HG02588 (cell line): ENCODE measurements at regions not wholly inside any gene's neighbourhood (a gene's known extent, or its start where the extent isn't known, plus 50 kb on each side); places are given as distances from the start of the nearest gene placed in this dataset.
"Not testable (repeated sequence)": the region's sequence is repeated elsewhere in the genome, so short reads cannot be mapped to it uniquely, and the experiment has no call there.

Experiments
- ATAC-seq: cut with Tn5 transposase; IDR thresholded peaks from one replicate; pipeline ENCODE4 v1.9.1; 2021; ENCODE audit warnings: mild to moderate bottlenecking, moderate library complexity; ENCODE audit not compliant: unreplicated experiment

DNA sequence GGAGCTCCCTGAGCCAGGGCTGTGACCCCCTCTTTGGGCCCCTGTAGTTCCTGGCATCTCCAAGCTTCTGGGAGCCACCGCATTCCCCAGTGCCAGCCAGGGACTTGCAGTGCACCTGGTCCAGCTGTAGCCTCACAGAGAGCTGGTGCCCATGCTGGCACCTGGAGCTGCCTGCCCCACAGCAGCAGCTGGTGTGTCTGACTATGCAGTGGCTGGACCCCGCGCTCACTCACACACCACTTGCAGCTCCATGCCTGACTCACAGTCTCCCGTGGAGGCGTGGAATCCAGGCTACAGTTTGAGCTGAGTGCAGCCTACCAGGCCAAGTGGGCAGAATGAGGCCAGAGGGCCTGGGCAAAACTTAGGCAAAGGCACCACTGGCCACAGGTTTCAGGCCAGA is 102.2 kb upstream of the NAMPT start:
- ATAC-seq = no peak

- no peak for ATAC-seq
Measured at GRCh38 chr7:106384373-106384772, 99.6 kb upstream of the NAMPT start.

DNA sequence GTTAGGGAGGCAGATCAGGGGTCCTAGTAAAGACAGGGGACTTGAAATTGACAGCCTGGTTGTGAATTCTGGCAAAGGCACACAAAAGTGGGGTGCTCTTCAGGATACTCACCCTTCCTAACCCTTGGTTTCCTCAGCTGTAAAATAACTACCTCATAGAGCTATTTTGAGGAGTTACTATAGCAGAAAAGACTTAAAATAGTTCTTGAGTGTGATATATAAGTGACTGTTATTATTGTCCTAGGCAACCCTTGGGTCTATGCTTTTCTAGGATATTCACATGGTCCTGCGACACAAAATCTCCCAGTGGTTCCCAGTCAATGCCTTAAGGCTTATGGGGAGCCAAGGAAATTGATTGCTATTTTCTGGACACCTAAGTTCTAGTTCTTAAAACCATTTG is 98.1 kb upstream of the NAMPT start:
- ATAC-seq = no peak

DNA sequence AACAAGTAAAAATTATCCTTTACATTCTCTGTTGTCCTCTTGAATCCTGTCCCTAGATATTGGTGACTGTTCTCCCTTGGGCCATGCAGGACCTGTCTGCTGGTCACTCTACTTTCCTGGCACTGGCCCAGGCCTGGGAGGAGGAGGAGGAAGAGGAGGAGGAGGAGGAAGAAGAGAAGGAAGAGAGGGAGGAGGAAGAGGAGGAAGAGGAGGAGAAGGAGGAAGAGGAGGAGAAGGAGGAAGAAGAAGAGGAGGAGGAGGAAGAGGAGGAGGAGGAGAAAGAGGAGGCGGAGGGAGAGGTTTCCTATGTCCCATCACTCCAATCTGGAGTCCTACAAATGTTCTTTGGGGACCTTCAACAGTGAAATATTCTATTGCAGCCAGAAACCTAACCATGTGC is 97.3 kb upstream of the NAMPT start:
- ATAC-seq = no peak

GRCh38 chr7:106381252-106381651 is 96.5 kb upstream of the NAMPT start:
- no peak for ATAC-seq

- no peak for ATAC-seq
Measured at GRCh38 chr7:106377847-106378361, 93.1 kb upstream of the NAMPT start.

GRCh38 chr7:106376026-106376799 is 91.4 kb upstream of the NAMPT start:
- no peak for ATAC-seq

- ATAC-seq = no peak
Measured at GRCh38 chr7:106375499-106375898, 90.7 kb upstream of the NAMPT start.

DNA sequence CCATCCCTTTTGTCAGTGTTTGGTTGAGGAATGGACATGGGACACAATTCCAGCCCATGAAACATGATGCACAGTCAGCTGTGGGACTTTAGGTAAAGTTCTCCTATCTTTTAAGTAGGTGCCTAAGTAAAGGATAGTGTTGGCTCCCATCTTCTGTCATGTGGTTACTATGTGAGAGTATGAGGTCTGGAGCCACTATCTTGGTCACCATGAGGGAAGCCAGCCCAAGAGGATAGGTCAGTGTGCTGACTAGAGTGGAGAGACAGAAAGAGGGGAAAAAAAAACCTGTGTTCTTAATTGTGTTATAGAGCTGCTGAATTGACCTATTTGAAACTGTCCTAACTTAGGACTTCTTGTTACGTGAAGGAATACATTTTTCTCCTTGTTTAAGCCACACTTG is 89.7 kb upstream of the NAMPT start:
- ATAC-seq = no peak

GRCh38 chr7:106372595-106373318 is 88.0 kb upstream of the NAMPT start:
- ATAC-seq = no peak

- ATAC-seq = no peak
Measured at GRCh38 chr7:106372126-106372525, 87.3 kb upstream of the NAMPT start.

GRCh38 chr7:106371629-106372028 is 86.8 kb upstream of the NAMPT start:
- ATAC-seq = no peak

DNA sequence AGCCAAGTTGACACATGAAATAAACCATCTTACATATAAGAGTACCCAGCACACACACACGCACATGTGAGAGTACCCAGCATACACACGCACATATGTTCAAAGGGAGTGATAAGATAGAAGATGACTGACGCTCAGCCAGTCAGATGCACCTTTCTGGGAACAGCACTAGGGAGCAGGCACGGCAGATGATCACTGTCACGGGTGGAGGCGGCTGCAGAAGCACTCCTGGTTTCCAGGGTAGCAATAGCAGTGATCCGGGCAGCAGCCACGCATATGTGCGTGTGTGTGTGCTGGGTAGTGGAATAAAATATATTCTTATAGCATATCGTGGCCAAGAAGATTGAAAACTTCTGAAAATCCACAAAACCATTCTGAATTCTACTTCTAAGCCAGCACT is 85.8 kb upstream of the NAMPT start:
- ATAC-seq = no peak

DNA sequence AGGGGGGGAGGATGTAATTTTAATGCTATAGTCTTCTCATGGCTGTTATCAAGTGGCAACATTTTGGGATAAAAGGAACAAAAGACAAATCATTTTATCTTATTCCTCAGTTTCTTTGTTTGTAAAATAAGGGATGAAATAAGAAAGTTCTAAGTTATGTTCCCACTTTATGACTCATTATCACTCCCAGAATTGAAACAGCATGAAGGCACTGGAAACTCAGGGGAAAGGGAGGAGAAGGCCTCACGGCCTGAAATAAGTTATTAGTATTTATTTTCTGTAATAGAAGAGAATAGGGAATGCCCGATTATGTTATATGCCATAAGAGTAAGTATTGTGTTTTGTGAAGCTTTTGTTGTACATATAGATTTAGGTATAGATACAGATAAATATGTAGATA is 85.0 kb upstream of the NAMPT start:
- no peak for ATAC-seq

- ATAC-seq = no peak
Measured at GRCh38 chr7:106369352-106369751, 84.6 kb upstream of the NAMPT start.

DNA sequence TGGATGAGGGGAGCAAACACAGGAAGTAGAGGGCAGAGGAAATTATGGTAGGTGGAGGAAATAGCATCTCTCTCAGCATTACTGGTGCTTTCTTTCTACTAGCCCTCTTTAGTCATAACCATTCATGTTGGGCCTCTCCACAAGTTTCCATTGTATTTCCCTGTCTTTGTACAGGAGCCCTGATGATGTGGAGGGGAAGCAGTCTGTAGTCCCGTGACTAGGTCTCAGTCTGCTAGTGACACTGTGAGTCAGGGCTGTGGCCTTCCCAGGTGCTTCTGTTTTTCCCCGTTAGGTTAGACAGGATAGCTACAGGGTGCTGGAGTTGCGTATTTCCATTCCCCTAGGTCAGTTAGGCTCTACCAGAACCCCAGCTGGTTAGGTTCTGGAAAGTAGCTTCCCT is 82.9 kb upstream of the NAMPT start:
- ATAC-seq = no peak

GRCh38 chr7:106367018-106367420 is 82.2 kb upstream of the NAMPT start:
- ATAC-seq = no peak

DNA sequence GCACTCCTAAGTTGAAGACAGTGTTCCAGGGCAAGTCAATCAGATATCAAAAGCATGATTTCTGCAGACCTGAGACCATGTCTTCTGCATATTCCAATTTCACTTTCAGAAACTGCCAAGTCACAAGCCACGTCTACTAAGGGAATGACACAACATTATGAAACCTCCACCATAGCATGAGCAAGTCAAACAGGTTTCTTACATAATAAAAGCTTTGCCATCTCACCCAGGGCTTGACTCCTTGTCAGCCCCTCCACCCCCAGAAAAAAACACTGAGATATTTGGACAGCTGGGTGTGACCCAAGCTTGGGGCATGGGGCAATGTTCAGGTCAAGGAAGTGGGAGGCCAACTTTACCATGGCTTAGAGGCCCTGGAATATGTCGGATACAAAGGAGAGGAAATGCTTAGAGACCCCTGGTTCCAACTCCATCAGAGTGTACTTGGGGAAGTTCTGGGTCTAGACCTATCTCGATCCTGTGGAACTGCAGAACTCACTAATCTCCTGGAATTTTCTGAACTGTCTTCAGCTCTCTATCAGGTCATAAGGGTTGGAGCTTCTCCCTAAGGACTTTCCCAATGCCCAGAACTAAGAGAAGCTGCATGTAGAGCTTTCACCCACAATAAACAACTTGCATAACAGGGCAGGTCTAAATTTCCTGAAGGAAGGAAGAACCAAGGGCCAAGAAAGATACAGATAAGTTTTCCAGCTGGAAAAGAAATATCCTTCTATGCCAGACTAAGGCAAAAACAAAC is 80.6 kb upstream of the NAMPT start:
- peak; percentile 78 for ATAC-seq

DNA sequence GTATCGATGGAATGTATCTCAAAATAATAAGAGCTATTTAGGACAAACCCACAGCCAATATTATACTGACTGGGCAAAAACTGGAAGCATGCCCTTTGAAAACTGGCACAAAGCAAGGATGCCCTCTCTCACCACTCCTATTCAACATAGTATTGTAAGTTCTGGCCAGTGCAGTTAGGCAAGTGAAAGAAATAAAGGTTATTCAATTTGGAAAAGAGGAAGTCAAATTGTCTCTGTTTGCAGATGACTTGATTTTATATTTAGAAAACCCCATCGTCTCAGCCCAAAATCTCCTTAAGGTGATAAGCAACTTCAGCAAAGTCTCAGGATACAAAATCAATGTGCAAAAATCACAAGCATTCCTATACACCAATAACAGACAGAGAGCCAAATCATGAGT is 77.7 kb upstream of the NAMPT start:
- not testable (repeated sequence) for ATAC-seq

GRCh38 chr7:106358103-106358663 is 73.4 kb upstream of the NAMPT start:
- ATAC-seq = peak; percentile 66

GRCh38 chr7:106357675-106358074 is 72.9 kb upstream of the NAMPT start:
- no peak for ATAC-seq
